GM12878 (cell line): ENCODE measurements at regions not wholly inside any gene's neighbourhood (a gene's known extent, or its start where the extent isn't known, plus 50 kb on each side); places are given as distances from the start of the nearest gene placed in this dataset.

ENCODE experiments used
- ELK1 ChIP-seq: IDR thresholded peaks from 2 replicates; pipeline ENCODE4 v1.6.1; 2012; ENCODE audit warnings: low read depth, low read length, improper control_type of control experiment
- MLLT1 ChIP-seq: fragments of 450-650 bp; IDR thresholded peaks from 2 replicates; pipeline ENCODE4 v1.6.1; 2016; ENCODE audit warnings: mild to moderate bottlenecking
- PAX5 ChIP-seq: IDR thresholded peaks from 2 replicates; pipeline ENCODE4 v1.6.1; 2011; ENCODE audit warnings: low read depth, low read length, borderline replicate concordance
- PBX3 ChIP-seq: IDR thresholded peaks from 2 replicates; pipeline ENCODE4 v1.6.1; 2011; ENCODE audit warnings: mild to moderate bottlenecking, low read depth, low read length, moderate library complexity; ENCODE audit not compliant: insufficient replicate concordance
- USF1 ChIP-seq: IDR thresholded peaks from 2 replicates; pipeline ENCODE4 v1.6.1; 2011; ENCODE audit warnings: borderline replicate concordance, low read depth, mild to moderate bottlenecking, moderate library complexity, mixed read lengths, low read length; ENCODE audit not compliant: insufficient read depth; ENCODE audit errors: extremely low read length
- ZBTB33 ChIP-seq: fragments of 450-650 bp; IDR thresholded peaks from 2 replicates; pipeline ENCODE4 v1.6.1; 2017; ENCODE audit warnings: mild to moderate bottlenecking
- ZNF687 ChIP-seq: fragments of 450-650 bp; IDR thresholded peaks from 2 replicates; pipeline ENCODE4 v1.6.1; 2017; ENCODE audit warnings: mild to moderate bottlenecking, moderate library complexity

GRCh38 chr4:141891260-141892120 is 255.1 kb downstream of the IL15 start (continued):
- TF ChIP-seq ZBTB33 (no peak), USF1 (no peak), PBX3 (no peak), ELK1 (no peak), ZNF687 (no peak), MLLT1 (no peak), PAX5 (no peak)
- TF ChIP-seq, all 136 proteins: peak for 0
